ENCODE measurements at regions not wholly inside any gene's neighbourhood (a gene's known extent, or its start where the extent isn't known, plus 50 kb on each side); places are given as distances from the start of the nearest gene placed in this dataset.
"Not testable (repeated sequence)": the region's sequence is repeated elsewhere in the genome, so short reads cannot be mapped to it uniquely, and the experiment has no call there.

GRCh38 chr20:16864069-16864468, 115.9 kb downstream of the OTOR start:
- no peak for DNase-seq

DNA sequence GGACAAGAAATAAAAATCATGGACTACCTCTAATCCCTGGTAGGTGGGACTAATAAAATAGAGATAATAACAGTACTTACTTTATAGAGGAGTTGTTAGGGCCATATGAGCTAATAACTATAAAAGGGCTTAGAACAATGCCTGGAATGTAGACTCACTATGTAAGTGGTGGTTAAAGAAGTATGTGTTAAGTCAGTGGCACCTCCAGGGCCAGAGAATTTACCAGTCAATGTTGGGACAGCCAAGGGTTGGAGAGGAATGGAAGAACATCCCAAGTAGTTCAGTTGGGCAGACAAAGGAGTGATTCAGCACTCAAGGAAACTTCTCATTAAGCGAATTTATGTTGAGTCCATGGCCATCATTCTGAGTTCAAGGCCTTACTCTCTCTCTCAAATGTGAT, 116.8 kb downstream of the OTOR start:
- DNase-seq = no peak

GRCh38 chr20:16865406-16865805, 117.2 kb downstream of the OTOR start:
- DNase-seq = no peak

- not testable (repeated sequence) for DNase-seq
Observed at GRCh38 chr20:16873124-16873523, 125.0 kb downstream of the OTOR start.

DNA sequence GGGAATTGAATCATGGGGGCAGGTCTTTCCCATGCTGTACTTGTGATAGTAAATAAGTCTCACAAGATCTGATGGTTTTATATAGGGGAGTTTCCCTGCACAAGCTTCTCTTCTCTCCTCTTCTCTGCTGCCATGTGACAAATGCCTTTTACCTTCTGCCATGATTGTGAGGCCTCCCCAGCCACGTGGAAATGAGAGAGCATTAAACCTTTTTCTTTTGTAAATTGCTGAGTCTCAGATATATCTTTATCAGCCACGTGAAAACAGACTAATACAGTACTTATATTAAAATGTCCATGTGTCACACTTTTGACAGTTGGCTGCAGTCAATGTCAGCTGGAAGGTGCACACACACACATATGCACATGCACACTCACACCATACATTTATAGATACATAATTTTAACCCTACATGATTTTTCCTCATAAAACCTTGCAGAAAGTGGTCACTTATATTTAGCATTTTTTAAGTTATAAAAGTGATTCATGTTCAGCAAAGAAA, 128.9 kb downstream of the OTOR start:
- DNase-seq = no peak

GRCh38 chr20:16885746-16886145, 137.6 kb downstream of the OTOR start:
- no peak for DNase-seq

DNA sequence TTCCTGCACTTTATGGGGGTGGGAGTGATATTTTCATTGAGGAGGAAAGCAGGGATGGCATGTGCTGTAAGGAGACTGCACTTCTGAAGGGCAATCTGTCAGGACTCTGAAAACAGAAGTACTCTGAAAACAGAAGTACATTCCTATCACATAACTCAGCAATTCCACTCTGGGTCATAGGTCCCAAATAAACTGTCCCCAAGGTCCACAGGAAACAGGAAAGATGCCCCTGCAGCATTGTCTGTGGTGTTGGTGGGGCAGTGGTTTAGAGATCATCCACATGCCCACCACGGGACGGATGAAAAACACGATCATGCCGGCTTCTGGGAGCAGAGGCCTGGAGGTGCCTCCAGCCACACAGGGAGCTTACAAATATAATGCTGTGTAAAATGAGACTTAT, 150.3 kb downstream of the OTOR start:
- no peak for DNase-seq

- DNase-seq = no peak
Observed at GRCh38 chr20:16902662-16903061, 154.5 kb downstream of the OTOR start.

GRCh38 chr20:16904751-16905150, 156.6 kb downstream of the OTOR start:
- DNase-seq = no peak

GRCh38 chr20:16914277-16914676, 166.1 kb downstream of the OTOR start:
- no peak for DNase-seq

DNA sequence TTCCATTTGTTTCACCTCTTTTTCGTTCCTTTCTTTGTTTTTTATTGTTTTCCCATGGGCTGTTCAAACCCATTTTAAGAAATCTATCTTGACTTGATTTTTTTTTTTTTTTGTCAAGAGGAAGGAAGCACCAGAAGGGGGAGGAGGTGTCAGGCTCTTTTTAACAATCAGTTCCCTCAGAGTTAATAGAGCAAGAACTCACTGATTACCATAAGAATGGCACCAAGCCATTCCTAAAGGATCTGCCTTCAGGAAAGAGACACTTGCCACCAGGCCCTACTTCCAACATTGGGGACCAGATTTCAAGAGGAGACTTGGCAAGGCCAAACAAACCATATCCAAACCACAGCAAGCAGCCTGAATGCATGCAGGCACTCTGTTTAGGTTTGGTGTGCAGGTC, 168.0 kb downstream of the OTOR start:
- DNase-seq = no peak

GRCh38 chr20:16917636-16918035, 169.5 kb downstream of the OTOR start:
- no peak for DNase-seq

DNA sequence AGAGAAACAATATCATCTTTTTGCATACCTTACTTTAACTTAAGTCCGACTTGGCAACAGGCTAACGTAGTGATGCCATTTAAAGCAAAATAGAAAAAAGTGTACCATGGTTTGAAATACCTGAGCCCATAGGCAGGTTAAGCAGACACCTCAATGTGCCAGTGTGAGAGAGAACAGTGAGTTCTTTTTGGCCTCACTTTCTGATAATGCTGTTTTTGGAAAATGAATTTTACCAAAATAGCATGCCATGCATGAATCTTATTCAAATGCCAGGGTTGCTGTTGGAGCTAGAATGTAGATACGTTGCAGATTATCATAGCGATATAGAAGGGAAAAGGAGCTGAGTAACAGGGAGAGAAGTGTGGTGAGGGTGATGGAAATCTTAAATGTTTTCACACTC, 170.2 kb downstream of the OTOR start:
- no peak for DNase-seq

DNA sequence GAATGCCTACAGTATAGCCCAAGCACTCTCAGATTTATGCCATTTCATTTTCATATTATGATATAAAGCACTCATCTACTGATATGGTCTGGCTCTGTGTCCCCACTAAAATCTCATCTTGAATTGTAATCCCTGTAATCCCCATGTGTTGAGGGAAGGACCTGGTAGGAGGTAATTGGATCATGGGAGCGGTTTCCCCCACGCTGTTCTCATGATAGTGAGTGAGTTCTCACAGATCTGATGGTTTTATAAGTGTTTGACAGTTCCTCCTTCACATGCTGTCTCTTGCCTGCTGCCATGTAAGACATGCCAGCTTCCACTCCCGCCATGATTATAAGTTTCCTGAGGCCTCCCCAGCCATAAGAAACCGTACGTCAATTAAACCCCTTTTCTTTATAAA, 171.7 kb downstream of the OTOR start:
- DNase-seq = no peak

GRCh38 chr20:16922834-16923233, 174.7 kb downstream of the OTOR start:
- no peak for DNase-seq

DNA sequence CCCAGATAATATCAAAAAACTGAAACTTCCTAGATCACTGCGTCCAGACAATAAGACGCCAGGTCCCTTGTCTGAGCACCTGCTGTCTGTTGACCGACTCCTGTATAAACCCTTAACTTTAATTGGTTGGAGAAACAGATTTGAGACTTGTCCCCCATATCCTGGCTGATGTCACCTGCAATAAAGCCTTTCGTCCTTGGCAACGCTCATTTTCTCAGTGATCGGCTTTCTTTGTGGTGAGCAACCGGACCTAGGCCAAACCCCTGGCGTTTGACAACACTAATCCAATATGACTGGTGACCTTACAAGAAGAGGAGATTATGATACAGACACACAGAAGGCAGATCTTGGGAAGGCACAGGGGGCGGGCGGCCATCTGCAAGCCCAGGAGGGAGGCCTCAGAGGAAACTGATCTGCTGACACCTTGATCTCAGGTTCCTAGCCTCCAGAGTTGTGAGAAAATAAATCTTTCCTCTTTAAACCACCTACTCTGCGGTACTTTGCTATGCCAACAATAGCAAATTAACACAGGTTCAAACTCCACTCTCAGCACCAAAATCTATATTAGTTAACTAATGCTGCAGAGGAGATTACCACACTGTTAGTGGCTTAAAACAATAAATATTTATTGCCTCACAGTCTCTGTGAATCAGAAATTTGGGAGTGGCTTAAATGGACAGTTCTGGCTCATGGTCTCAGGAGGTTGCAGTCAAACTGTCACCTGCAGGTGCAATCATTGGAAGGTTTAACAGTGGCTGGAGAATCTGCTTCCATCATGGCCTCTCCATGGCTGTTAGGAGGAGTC, 178.7 kb downstream of the OTOR start:
- DNase-seq = no peak

GRCh38 chr20:16929756-16930155, 181.6 kb downstream of the OTOR start:
- no peak for DNase-seq

GRCh38 chr20:16930656-16931055, 182.5 kb downstream of the OTOR start:
- no peak for DNase-seq

DNA sequence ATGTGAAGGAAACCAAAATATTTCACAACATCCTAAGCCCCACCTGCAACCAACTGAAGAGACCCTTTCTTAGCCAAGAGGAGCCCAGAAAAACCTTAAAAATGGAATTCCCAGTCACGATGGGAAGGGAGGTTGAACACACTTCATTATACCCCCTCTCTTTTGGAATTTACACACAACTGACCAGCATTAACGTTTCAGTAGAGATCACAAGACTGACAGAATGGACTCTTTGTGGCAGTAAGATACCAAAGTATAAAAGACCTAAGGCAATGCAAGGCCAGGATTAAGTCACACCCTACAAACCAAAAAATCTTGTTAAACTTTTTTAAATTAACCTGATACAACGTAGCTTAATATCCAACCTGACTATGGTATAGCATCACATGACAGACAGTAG, 190.9 kb downstream of the OTOR start:
- DNase-seq = no peak

GRCh38 chr20:16940701-16941100, 192.5 kb downstream of the OTOR start:
- no peak for DNase-seq

DNA sequence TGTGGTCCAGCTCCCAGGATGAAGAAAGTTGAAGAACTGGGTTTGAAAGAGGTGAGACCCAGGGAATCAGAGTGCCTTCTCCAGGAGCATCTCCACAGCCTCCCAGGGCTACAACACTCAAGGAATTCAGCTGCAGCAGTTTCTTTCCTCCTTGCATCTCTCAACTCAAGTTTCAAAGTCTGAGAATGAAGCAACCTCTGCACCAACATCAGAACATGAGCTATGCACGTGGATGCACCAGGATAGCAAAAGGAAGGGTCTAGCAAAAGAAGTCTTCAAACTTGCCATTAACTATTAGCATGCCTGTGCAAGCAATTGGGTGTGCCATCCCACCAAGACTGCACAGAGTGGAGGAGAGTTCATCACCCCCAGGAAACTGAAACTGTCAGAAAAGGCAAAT, 193.9 kb downstream of the OTOR start:
- no peak for DNase-seq

- no peak for DNase-seq
Observed at GRCh38 chr20:16942756-16943155, 194.6 kb downstream of the OTOR start.

DNA sequence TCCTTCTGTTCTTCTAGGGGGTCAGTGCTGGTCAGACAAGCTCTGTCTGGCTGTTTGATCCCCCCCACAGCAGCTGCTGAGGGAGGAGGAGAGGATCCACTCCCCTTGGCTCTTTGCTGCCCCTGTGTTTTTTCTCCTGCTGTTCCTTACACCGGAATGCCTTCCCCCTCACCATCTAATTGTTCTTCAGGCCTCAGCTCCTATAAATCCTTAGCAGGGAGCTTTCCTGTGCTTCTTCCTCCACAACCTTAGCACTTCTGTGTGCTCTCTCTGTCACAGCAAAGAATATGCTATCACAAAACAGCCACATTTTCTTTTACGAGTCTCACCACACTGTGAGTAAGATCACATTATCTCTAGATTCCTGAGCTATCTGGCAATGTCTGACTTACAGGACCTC, 196.6 kb downstream of the OTOR start:
- DNase-seq = no peak

DNA sequence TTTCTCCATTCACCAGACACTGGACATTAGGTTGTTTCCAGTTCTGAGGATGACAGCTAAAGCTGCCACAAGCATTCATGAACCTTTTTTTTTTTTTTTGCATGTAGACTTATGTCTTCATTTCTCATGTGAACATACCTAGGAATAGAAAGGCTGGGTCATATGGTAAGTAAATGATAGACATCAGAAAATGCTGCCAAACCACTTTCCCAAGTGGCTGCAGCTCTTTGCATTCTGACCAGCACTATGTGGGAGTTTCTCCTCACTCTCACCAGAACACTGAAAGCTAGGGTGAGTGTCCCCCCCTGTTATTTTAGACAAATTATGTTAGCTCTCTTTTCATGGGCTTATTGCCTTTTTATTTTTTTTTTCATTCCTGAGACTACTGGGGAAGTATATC, 197.5 kb downstream of the OTOR start:
- no peak for DNase-seq

DNA sequence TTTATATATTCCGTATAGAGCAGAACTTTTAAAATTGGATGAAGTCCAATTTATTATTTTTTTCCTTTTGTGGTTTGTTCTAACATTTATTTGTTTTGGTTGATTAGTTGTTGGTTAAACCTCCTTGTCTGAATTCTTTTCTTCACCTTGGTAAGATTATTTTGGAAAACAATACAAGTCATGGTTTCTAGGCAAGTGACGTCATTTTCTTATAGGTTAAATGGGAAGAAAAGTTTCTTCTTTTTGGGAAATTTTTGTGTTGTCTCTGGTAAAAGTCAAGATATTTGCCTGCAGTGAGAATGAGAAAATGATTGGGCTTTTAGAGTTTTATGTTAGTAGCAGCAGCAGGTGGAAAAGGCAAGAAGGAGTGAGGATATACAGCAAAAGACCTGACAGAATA, 197.9 kb downstream of the OTOR start:
- DNase-seq = no peak

Measured in effector CD8-positive, alpha-beta T cell (primary cell).